SH-SY5Y (cell line): ENCODE measurements at regions not wholly inside any gene's neighbourhood (a gene's known extent, or its start where the extent isn't known, plus 50 kb on each side); places are given as distances from the start of the nearest gene placed in this dataset.

Source experiments
- GATA2 ChIP-seq: IDR thresholded peaks from 2 replicates; pipeline ENCODE4 v1.6.1; 2011; ENCODE audit warnings: mild to moderate bottlenecking, low read depth, low read length
- GATA3 ChIP-seq: IDR thresholded peaks from 2 replicates; pipeline ENCODE4 v1.6.1; 2011; ENCODE audit warnings: low read depth, mild to moderate bottlenecking, low read length, moderate library complexity

- TF ChIP-seq GATA3 (no peak), GATA2 (no peak)
These were observed 749.7 kb upstream of the ADGRB3 start for GRCh38 chr6:67885081-67886033.
